ENCODE measurements at regions not wholly inside any gene's neighbourhood (a gene's known extent, or its start where the extent isn't known, plus 50 kb on each side); places are given as distances from the start of the nearest gene placed in this dataset.

GRCh38 chr5:167721926-167722440 is 569.5 kb upstream of the WWC1 start:
- Histone ChIP-seq H3K9ac (ENCODE audit: low read length) (no peak overlapping the region), H3K4me2 (ENCODE audit: low read depth, low read length, poor library complexity, severe bottlenecking) (no peak overlapping the region), H3K9me2 (replicated peaks; ENCODE audit: insufficient read depth, low read length) (no peaks in the 10 kb centered on the region), H4K20me1 (ENCODE audit: low read depth, low read length) (no peaks in the 10 kb centered on the region), H3K36me3 (ENCODE audit: low read length) (no peaks in the 10 kb centered on the region), H3F3A (ENCODE audit: insufficient read depth) (no peaks in the 10 kb centered on the region), H2AFZ (ENCODE audit: low read depth, low read length, severe bottlenecking) (no peak overlapping the region), H3K4me3 (ENCODE audit: insufficient read depth, low read length, poor library complexity, severe bottlenecking) (no peak overlapping the region), H3K27ac (ENCODE audit: low read depth, low read length) (no peak overlapping the region), H3K27me3 (ENCODE audit: low read length) (no peaks in the 10 kb centered on the region), H3K9me3 (ENCODE audit: insufficient read depth, low read length) (no peaks in the 10 kb centered on the region), H3K79me2 (ENCODE audit: insufficient read depth, low read length) (no peaks in the 10 kb centered on the region)
- TF ChIP-seq CTCF (IDR thresholded peaks at IDR 0.05; ENCODE audit: insufficient read depth, low read length, poor library complexity, severe bottlenecking): no peak

GRCh38 chr5:167723254-167723871 is 568.1 kb upstream of the WWC1 start:
- Histone ChIP-seq H3K9ac (ENCODE audit: low read length) (no peak overlapping the region), H3K9me2 (replicated peaks; ENCODE audit: insufficient read depth, low read length) (no peaks in the 10 kb centered on the region), H4K20me1 (ENCODE audit: low read depth, low read length) (no peaks in the 10 kb centered on the region), H3K4me2 (ENCODE audit: low read depth, low read length, poor library complexity, severe bottlenecking) (no peak overlapping the region), H3K4me3 (ENCODE audit: insufficient read depth, low read length, poor library complexity, severe bottlenecking) (no peak overlapping the region), H2AFZ (ENCODE audit: low read depth, low read length, severe bottlenecking) (no peak overlapping the region), H3K27ac (ENCODE audit: low read depth, low read length) (no peak overlapping the region), H3F3A (ENCODE audit: insufficient read depth) (no peaks in the 10 kb centered on the region), H3K27me3 (ENCODE audit: low read length) (no peaks in the 10 kb centered on the region), H3K36me3 (ENCODE audit: low read length) (no peaks in the 10 kb centered on the region), H3K79me2 (ENCODE audit: insufficient read depth, low read length) (no peaks in the 10 kb centered on the region), H3K9me3 (ENCODE audit: insufficient read depth, low read length) (no peaks in the 10 kb centered on the region)
- TF ChIP-seq CTCF (IDR thresholded peaks at IDR 0.05; ENCODE audit: insufficient read depth, low read length, poor library complexity, severe bottlenecking) (peak; percentile 77), EZH2phosphoT487 (conservative IDR thresholded peaks at IDR 0.05; ENCODE audit: low read length) (no peak)

GRCh38 chr5:167725264-167725663 is 566.2 kb upstream of the WWC1 start:
- H3K4me3 ChIP-seq (ENCODE audit: insufficient read depth, low read length, poor library complexity, severe bottlenecking): no peak overlapping the region
- H3F3A ChIP-seq (ENCODE audit: insufficient read depth): no peaks in the 10 kb centered on the region
- no peak overlapping the region for H3K27ac ChIP-seq (ENCODE audit: low read depth, low read length)
- no peaks in the 10 kb centered on the region for H3K79me2 ChIP-seq (ENCODE audit: insufficient read depth, low read length)
- H3K36me3 ChIP-seq (ENCODE audit: low read length): no peaks in the 10 kb centered on the region
- H3K9me2 ChIP-seq (replicated peaks; ENCODE audit: insufficient read depth, low read length): no peaks in the 10 kb centered on the region
- H3K9me3 ChIP-seq (ENCODE audit: insufficient read depth, low read length): no peaks in the 10 kb centered on the region
- H3K4me2 ChIP-seq (ENCODE audit: low read depth, low read length, poor library complexity, severe bottlenecking): no peak overlapping the region
- H3K9ac ChIP-seq (ENCODE audit: low read length): no peak overlapping the region
- no peak overlapping the region for H2AFZ ChIP-seq (ENCODE audit: low read depth, low read length, severe bottlenecking)
- no peaks in the 10 kb centered on the region for H4K20me1 ChIP-seq (ENCODE audit: low read depth, low read length)
- TF ChIP-seq CTCF (IDR thresholded peaks at IDR 0.05; ENCODE audit: insufficient read depth, low read length, poor library complexity, severe bottlenecking) (no peak), EZH2phosphoT487 (conservative IDR thresholded peaks at IDR 0.05; ENCODE audit: low read length) (no peak)
- H3K27me3 ChIP-seq (ENCODE audit: low read length): no peaks in the 10 kb centered on the region

All from SU-DHL-6 (cell line).